Upper lobe of right lung (tissue), 1 donor: ENCODE measurements at regions not wholly inside any gene's neighbourhood (a gene's known extent, or its start where the extent isn't known, plus 50 kb on each side); places are given as distances from the start of the nearest gene placed in this dataset.
"Not testable (repeated sequence)": the region's sequence is repeated elsewhere in the genome, so short reads cannot be mapped to it uniquely, and the experiment has no call there.

Experiments
- ATAC-seq: fragments of 200-7000 bp; cut with Tn5 transposase; one replicate; pipeline ENCODE4 v1.9.1; 2020; ENCODE audit warnings: mild to moderate bottlenecking, moderate library complexity
- DNase-seq: peaks from one replicate; pipeline ENCODE4 v3.0.0-alpha.2; 2020
- H3K27ac ChIP-seq: fragments of 200-600 bp; one replicate; pipeline ENCODE4 v1.8.0; 2022
- H3K27me3 ChIP-seq: fragments of 200-600 bp; one replicate; pipeline ENCODE4 v1.8.0; 2022; ENCODE audit warnings: mild to moderate bottlenecking
- H3K36me3 ChIP-seq: fragments of 200-600 bp; one replicate; pipeline ENCODE4 v1.8.0; 2022
- H3K4me1 ChIP-seq: fragments of 200-600 bp; one replicate; pipeline ENCODE4 v1.8.0; 2022
- H3K4me3 ChIP-seq: fragments of 200-600 bp; one replicate; pipeline ENCODE4 v1.8.0; 2022; ENCODE audit warnings: mild to moderate bottlenecking
- H3K9me3 ChIP-seq: fragments of 200-600 bp; one replicate; pipeline ENCODE4 v1.8.0; 2022
- CTCF ChIP-seq: fragments of 200-600 bp; IDR thresholded peaks from one replicate; pipeline ENCODE4 v1.8.0; 2022; ENCODE audit warnings: antibody characterized with exemption
- intact Hi-C: fragments of 100-400 bp; cut with DNase I; formaldehyde crosslinking; loops from one replicate; pipeline ENCODE4 v1.11.0; 2022
- donor health status: DM: no; HTN: yes; CAD: no; lungs with severe emphysema.

GRCh38 chr2:76180676-76181075 is 470.0 kb upstream of the GCFC2 start:
- DNase-seq: no peak
- no peaks in the 10 kb centered on the region for H3K27me3 ChIP-seq
- no peak for ATAC-seq
- no peak for TF ChIP-seq CTCF
- H3K36me3 ChIP-seq: no peaks in the 10 kb centered on the region
- H3K9me3 ChIP-seq: no peaks in the 10 kb centered on the region
- no peak overlapping the region for H3K27ac ChIP-seq
- intact Hi-C loops: no loop called here
- no peak overlapping the region for H3K4me3 ChIP-seq
- H3K4me1 ChIP-seq: no peaks in the 10 kb centered on the region

- Histone ChIP-seq H3K27ac (no peak overlapping the region), H3K36me3 (no peaks in the 10 kb centered on the region), H3K4me3 (no peak overlapping the region), H3K9me3 (no peaks in the 10 kb centered on the region), H3K27me3 (no peaks in the 10 kb centered on the region), H3K4me1 (no peaks in the 10 kb centered on the region)
- intact Hi-C loops: no loop called here
- DNase-seq: no peak
- TF ChIP-seq CTCF: no peak
- ATAC-seq: no peak
These were observed 467.9 kb upstream of the GCFC2 start for GRCh38 chr2:76178610-76179009.

GRCh38 chr2:76175295-76175694 is 464.6 kb upstream of the GCFC2 start:
- Histone ChIP-seq H3K27ac (no peak overlapping the region), H3K4me3 (no peak overlapping the region), H3K9me3 (no peaks in the 10 kb centered on the region), H3K36me3 (no peaks in the 10 kb centered on the region), H3K27me3 (no peaks in the 10 kb centered on the region), H3K4me1 (no peaks in the 10 kb centered on the region)
- no peak for TF ChIP-seq CTCF
- intact Hi-C loops: no loop called here
- ATAC-seq: no peak
- DNase-seq: no peak

- intact Hi-C loops: no loop called here
- no peak for TF ChIP-seq CTCF
- no peak for DNase-seq
- Histone ChIP-seq H3K4me3 (no peak overlapping the region), H3K27ac (no peak overlapping the region), H3K27me3 (no peaks in the 10 kb centered on the region), H3K9me3 (no peaks in the 10 kb centered on the region), H3K36me3 (no peaks in the 10 kb centered on the region), H3K4me1 (no peaks in the 10 kb centered on the region)
- no peak for ATAC-seq
These were observed 463.8 kb upstream of the GCFC2 start for GRCh38 chr2:76174505-76174904.

- H3K36me3 ChIP-seq, DNase-seq, H3K4me3 ChIP-seq, H3K9me3 ChIP-seq, H3K27ac ChIP-seq, H3K4me1 ChIP-seq, ATAC-seq, H3K27me3 ChIP-seq, intact Hi-C loops: not testable (repeated sequence)
These were observed 462.5 kb upstream of the GCFC2 start for GRCh38 chr2:76173206-76173605.

GRCh38 chr2:76172154-76172595 is 461.5 kb upstream of the GCFC2 start:
- H3K27ac ChIP-seq, H3K4me3 ChIP-seq, H3K4me1 ChIP-seq, DNase-seq, H3K36me3 ChIP-seq, ATAC-seq, H3K27me3 ChIP-seq, intact Hi-C loops, H3K9me3 ChIP-seq: not testable (repeated sequence)

GRCh38 chr2:76170856-76171255 is 460.1 kb upstream of the GCFC2 start:
- no peak for ATAC-seq
- H3K36me3 ChIP-seq: no peaks in the 10 kb centered on the region
- intact Hi-C loops: no loop called here
- no peak overlapping the region for H3K27ac ChIP-seq
- no peaks in the 10 kb centered on the region for H3K27me3 ChIP-seq
- no peaks in the 10 kb centered on the region for H3K9me3 ChIP-seq
- no peak for DNase-seq
- TF ChIP-seq CTCF: no peak
- H3K4me3 ChIP-seq: no peak overlapping the region
- H3K4me1 ChIP-seq: no peaks in the 10 kb centered on the region
